Neural progenitor cell (in vitro differentiated cells): ENCODE measurements at regions not wholly inside any gene's neighbourhood (a gene's known extent, or its start where the extent isn't known, plus 50 kb on each side); places are given as distances from the start of the nearest gene placed in this dataset.

Source experiments
- DNase-seq: peaks from one replicate; pipeline ENCODE4 v3.0.0-alpha.2; 2016; ENCODE audit warnings: low spot score
- H2AFZ ChIP-seq: fragments of 200-600 bp; sonication (generic); replicated peaks from 2 replicates; pipeline ENCODE4 v1.6.1; 2016; ENCODE audit warnings: antibody characterized with exemption
- H3F3A ChIP-seq: fragments of 200-600 bp; sonication (generic); 2 replicates; pipeline ENCODE4 v1.6.1; 2016; ENCODE audit warnings: antibody characterized with exemption, low read depth
- H3K27ac ChIP-seq: fragments of 200-600 bp; sonication (generic); 2 replicates; pipeline ENCODE4 v1.5.1; 2016; ENCODE audit warnings: mild to moderate bottlenecking
- H3K27me3 ChIP-seq: fragments of 200-600 bp; sonication (generic); 2 replicates; pipeline ENCODE4 v1.6.1; 2016; ENCODE audit warnings: mild to moderate bottlenecking, moderate library complexity
- H3K36me3 ChIP-seq: fragments of 200-600 bp; sonication (generic); 2 replicates; pipeline ENCODE4 v1.5.1; 2016
- H3K4me1 ChIP-seq: fragments of 200-600 bp; sonication (generic); 2 replicates; pipeline ENCODE4 v1.6.1; 2016; ENCODE audit warnings: mixed run types
- H3K4me2 ChIP-seq: fragments of 200-600 bp; sonication (generic); 2 replicates; pipeline ENCODE4 v1.6.1; 2016
- H3K4me3 ChIP-seq: fragments of 200-600 bp; sonication (generic); 2 replicates; pipeline ENCODE4 v1.5.1; 2016
- H3K79me2 ChIP-seq: fragments of 200-600 bp; sonication (generic); 2 replicates; pipeline ENCODE4 v1.6.1; 2016; ENCODE audit warnings: low read depth
- H3K9ac ChIP-seq: fragments of 200-600 bp; sonication (generic); 2 replicates; pipeline ENCODE4 v1.6.1; 2016
- H3K9me3 ChIP-seq: fragments of 200-600 bp; sonication (generic); 2 replicates; pipeline ENCODE4 v1.5.1; 2016; ENCODE audit warnings: low read depth
- H4K20me1 ChIP-seq: fragments of 200-600 bp; sonication (generic); 2 replicates; pipeline ENCODE4 v1.6.1; 2016; ENCODE audit warnings: low read depth
- H3K27ac Mint-ChIP-seq: 3 replicates; pipeline ENCODE4 v1.8.0; 2021; ENCODE audit warnings: mixed read lengths
- H3K27me3 Mint-ChIP-seq: 2 replicates; pipeline ENCODE4 v1.8.0; 2022; ENCODE audit warnings: low read depth, mild to moderate bottlenecking, inconsistent platforms, moderate library complexity, mixed read lengths; ENCODE audit not compliant: insufficient read depth
- H3K36me3 Mint-ChIP-seq: 3 replicates; pipeline ENCODE4 v1.8.0; 2021; ENCODE audit warnings: mixed read lengths
- H3K4me1 Mint-ChIP-seq: 3 replicates; pipeline ENCODE4 v1.8.0; 2021; ENCODE audit warnings: mixed read lengths
- H3K4me3 Mint-ChIP-seq: 3 replicates; pipeline ENCODE4 v1.8.0; 2021; ENCODE audit warnings: mild to moderate bottlenecking, moderate library complexity, mixed read lengths
- H3K9me3 Mint-ChIP-seq: 3 replicates; pipeline ENCODE4 v1.8.0; 2020; ENCODE audit warnings: mixed read lengths
- CTCF ChIP-seq: fragments of 200-600 bp; sonication (generic); IDR thresholded peaks from 2 replicates; pipeline ENCODE4 v1.5.1; 2017; ENCODE audit warnings: antibody characterized with exemption, mild to moderate bottlenecking
- EZH2 ChIP-seq: fragments of 200-600 bp; sonication (generic); IDR thresholded peaks from 2 replicates; pipeline ENCODE4 v1.6.1; 2017; ENCODE audit warnings: antibody characterized with exemption, mild to moderate bottlenecking, moderate library complexity
- EZH2phosphoT487 ChIP-seq: fragments of 200-600 bp; sonication (generic); IDR thresholded peaks from 2 replicates; pipeline ENCODE4 v1.6.1; 2017; ENCODE audit warnings: antibody characterized with exemption

GRCh38 chr9:126113756-126114408 is 212.7 kb upstream of the MVB12B start:
- H3K9ac ChIP-seq: no peak overlapping the region
- no peaks in the 10 kb centered on the region for H3K27me3 ChIP-seq
- H3K4me1 ChIP-seq: peaks cover 3% of the 10 kb centered on the region
- H3K9me3 ChIP-seq: no peaks in the 10 kb centered on the region
- no peak overlapping the region for H3K4me2 ChIP-seq
- Mint-ChIP-seq H3K27ac (no peak overlapping the region), H3K27me3 (peaks cover 11% of the 10 kb centered on the region), H3K36me3 (no peaks in the 10 kb centered on the region), H3K4me3 (no peak overlapping the region), H3K4me1 (no peaks in the 10 kb centered on the region), H3K9me3 (no peaks in the 10 kb centered on the region)
- H3K4me3 ChIP-seq: no peak overlapping the region
- no peaks in the 10 kb centered on the region for H3K79me2 ChIP-seq
- no peak overlapping the region for H2AFZ ChIP-seq
- no peak overlapping the region for H3K27ac ChIP-seq
- no peaks in the 10 kb centered on the region for H3F3A ChIP-seq
- H4K20me1 ChIP-seq: no peaks in the 10 kb centered on the region
- DNase-seq: no peak
- H3K36me3 ChIP-seq: no peaks in the 10 kb centered on the region
- TF ChIP-seq EZH2phosphoT487 (no peak), EZH2 (no peak), CTCF (no peak)

GRCh38 chr9:126114409-126114760 is 212.2 kb upstream of the MVB12B start:
- H3K27ac Mint-ChIP-seq: no peak overlapping the region
- H3K36me3 Mint-ChIP-seq: no peaks in the 10 kb centered on the region
- Histone ChIP-seq H2AFZ (no peak overlapping the region), H4K20me1 (no peaks in the 10 kb centered on the region), H3K36me3 (no peaks in the 10 kb centered on the region), H3K4me2 (no peak overlapping the region), H3K27me3 (no peaks in the 10 kb centered on the region), H3K9ac (no peak overlapping the region), H3K79me2 (no peaks in the 10 kb centered on the region), H3K27ac (no peak overlapping the region), H3K4me1 (peaks cover 3% of the 10 kb centered on the region), H3K9me3 (no peaks in the 10 kb centered on the region), H3F3A (no peaks in the 10 kb centered on the region), H3K4me3 (no peak overlapping the region)
- TF ChIP-seq EZH2 (no peak), EZH2phosphoT487 (no peak), CTCF (no peak)
- no peak for DNase-seq
- no peaks in the 10 kb centered on the region for H3K9me3 Mint-ChIP-seq
- H3K27me3 Mint-ChIP-seq: peaks cover 8% of the 10 kb centered on the region
- no peak overlapping the region for H3K4me3 Mint-ChIP-seq
- H3K4me1 Mint-ChIP-seq: no peaks in the 10 kb centered on the region

GRCh38 chr9:126114850-126115460 is 211.7 kb upstream of the MVB12B start:
- Histone ChIP-seq H4K20me1 (no peaks in the 10 kb centered on the region), H3F3A (no peaks in the 10 kb centered on the region), H3K27me3 (no peaks in the 10 kb centered on the region), H3K9me3 (no peaks in the 10 kb centered on the region), H3K4me1 (peaks cover 3% of the 10 kb centered on the region), H3K9ac (no peak overlapping the region), H3K36me3 (no peaks in the 10 kb centered on the region), H2AFZ (no peak overlapping the region), H3K79me2 (no peaks in the 10 kb centered on the region), H3K4me2 (no peak overlapping the region), H3K4me3 (no peak overlapping the region), H3K27ac (no peak overlapping the region)
- H3K36me3 Mint-ChIP-seq: no peaks in the 10 kb centered on the region
- H3K9me3 Mint-ChIP-seq: no peaks in the 10 kb centered on the region
- H3K4me1 Mint-ChIP-seq: no peaks in the 10 kb centered on the region
- no peak for DNase-seq
- TF ChIP-seq EZH2phosphoT487: no peak
- TF ChIP-seq EZH2: no peak
- no peak for TF ChIP-seq CTCF
- no peak overlapping the region for H3K27ac Mint-ChIP-seq
- H3K4me3 Mint-ChIP-seq: no peak overlapping the region
- peaks cover 8% of the 10 kb centered on the region for H3K27me3 Mint-ChIP-seq
